PC-9 (cell line): ENCODE measurements at regions not wholly inside any gene's neighbourhood (a gene's known extent, or its start where the extent isn't known, plus 50 kb on each side); places are given as distances from the start of the nearest gene placed in this dataset.

Experiments used
- BruUV-seq: library from RNA; stranded (reverse); fragments of 400-500 nt; replicated peaks from 2 replicates; lab custom pipeline; 2021; lab: Mats Ljungman, UMichigan
- CTCF ChIA-PET: fragments of 300-600 bp; sonication (Branson Sonifier 250); formaldehyde crosslinking; loops from one replicate; lab custom pipeline; 2022; ENCODE audit warnings: antibody characterized with exemption; lab: Charles Lee
- POLR2A ChIA-PET: fragments of 300-600 bp; sonication (Branson Sonifier 250); formaldehyde crosslinking; loops from one replicate; lab custom pipeline; 2022; ENCODE audit warnings: antibody characterized with exemption; ENCODE audit not compliant: unreplicated experiment; lab: Charles Lee
- DNase-seq, 2 experiments: peaks; one replicate each; pipeline versions ENCODE4 v3.0.0 to v3.0.0-alpha.2; 2015 to 2022; ENCODE audit warnings: mixed read lengths in 1 of 2
- H2AFZ ChIP-seq: fragments of 200-600 bp; sonication (generic); 2 replicates; pipeline ENCODE4 v1.8.1; 2017; ENCODE audit warnings: antibody characterized with exemption
- H3F3A ChIP-seq: fragments of 200-600 bp; sonication (generic); 2 replicates; pipeline ENCODE4 v1.8.1; 2017; ENCODE audit warnings: antibody characterized with exemption, mild to moderate bottlenecking, low read depth; ENCODE audit not compliant: insufficient read depth
- H3K27ac ChIP-seq: fragments of 200-600 bp; sonication (generic); 2 replicates; pipeline ENCODE4 v1.6.1; 2016; ENCODE audit warnings: mixed run types
- H3K27me3 ChIP-seq: fragments of 200-600 bp; sonication (generic); 2 replicates; pipeline ENCODE4 v1.6.1; 2016; ENCODE audit warnings: low read depth, mixed run types; ENCODE audit not compliant: insufficient read depth
- H3K36me3 ChIP-seq: fragments of 200-600 bp; sonication (generic); 2 replicates; pipeline ENCODE4 v1.6.1; 2016; ENCODE audit warnings: low read depth, mixed run types
- H3K4me1 ChIP-seq: fragments of 200-600 bp; sonication (generic); replicated peaks from 2 replicates; pipeline ENCODE4 v1.6.1; 2016; ENCODE audit warnings: mixed run types; ENCODE audit not compliant: insufficient read depth
- H3K4me2 ChIP-seq: fragments of 200-600 bp; sonication (generic); 2 replicates; pipeline ENCODE4 v1.6.1; 2017; ENCODE audit warnings: mixed run types
- H3K4me3 ChIP-seq: fragments of 200-600 bp; sonication (generic); 2 replicates; pipeline ENCODE4 v1.6.1; 2016; ENCODE audit warnings: mixed run types
- H3K79me2 ChIP-seq: fragments of 200-600 bp; sonication (generic); 2 replicates; pipeline ENCODE4 v1.6.1; 2017; ENCODE audit warnings: low read depth, mixed run types
- H3K9me2 ChIP-seq: fragments of 200-600 bp; sonication (generic); 2 replicates; pipeline ENCODE4 v1.8.1; 2017; ENCODE audit warnings: mild to moderate bottlenecking; ENCODE audit not compliant: insufficient read depth
- H3K9me3 ChIP-seq: fragments of 200-600 bp; sonication (generic); 2 replicates; pipeline ENCODE4 v1.8.1; 2016; ENCODE audit warnings: low read depth; ENCODE audit not compliant: insufficient read depth
- H4K20me1 ChIP-seq: fragments of 200-600 bp; sonication (generic); 2 replicates; pipeline ENCODE4 v1.8.1; 2017; ENCODE audit not compliant: insufficient read depth
- EZH2 ChIP-seq: fragments of 200-600 bp; sonication (generic); IDR thresholded peaks from 2 replicates; pipeline ENCODE4 v1.8.0; 2017; ENCODE audit warnings: antibody characterized with exemption, low read depth
- intact Hi-C: fragments of 100-400 bp; cut with micrococcal nuclease; formaldehyde crosslinking; loops from one replicate; pipeline ENCODE4 v1.10.0; 2022; ENCODE audit not compliant: unreplicated experiment
- TF ChIP-seq, protein P1 (sequence below): fragments of 200-600 bp; sonication (generic); conservative IDR thresholded peaks from 2 replicates; pipeline ENCODE4 v1.6.1; 2017; ENCODE audit warnings: mixed run types, antibody characterized with exemption, mild to moderate bottlenecking, moderate library complexity

- no peak overlapping the region for H3K27ac ChIP-seq
- H2AFZ ChIP-seq = no peak overlapping the region
- H3K4me1 ChIP-seq = no peaks in the 10 kb centered on the region
- no peaks in the 10 kb centered on the region for H3K27me3 ChIP-seq
- H3K4me3 ChIP-seq = no peak overlapping the region
- intact Hi-C loops = no loop called here
- no peaks in the 10 kb centered on the region for H3K36me3 ChIP-seq
- ChIA-PET CTCF (no interaction called here), POLR2A (no interaction called here)
- H3K4me2 ChIP-seq = no peak overlapping the region
- no TSS peak for BruUV-seq
- H3K9me3 ChIP-seq = no peaks in the 10 kb centered on the region
- no peaks in the 10 kb centered on the region for H4K20me1 ChIP-seq
- TF ChIP-seq, protein P1, sequence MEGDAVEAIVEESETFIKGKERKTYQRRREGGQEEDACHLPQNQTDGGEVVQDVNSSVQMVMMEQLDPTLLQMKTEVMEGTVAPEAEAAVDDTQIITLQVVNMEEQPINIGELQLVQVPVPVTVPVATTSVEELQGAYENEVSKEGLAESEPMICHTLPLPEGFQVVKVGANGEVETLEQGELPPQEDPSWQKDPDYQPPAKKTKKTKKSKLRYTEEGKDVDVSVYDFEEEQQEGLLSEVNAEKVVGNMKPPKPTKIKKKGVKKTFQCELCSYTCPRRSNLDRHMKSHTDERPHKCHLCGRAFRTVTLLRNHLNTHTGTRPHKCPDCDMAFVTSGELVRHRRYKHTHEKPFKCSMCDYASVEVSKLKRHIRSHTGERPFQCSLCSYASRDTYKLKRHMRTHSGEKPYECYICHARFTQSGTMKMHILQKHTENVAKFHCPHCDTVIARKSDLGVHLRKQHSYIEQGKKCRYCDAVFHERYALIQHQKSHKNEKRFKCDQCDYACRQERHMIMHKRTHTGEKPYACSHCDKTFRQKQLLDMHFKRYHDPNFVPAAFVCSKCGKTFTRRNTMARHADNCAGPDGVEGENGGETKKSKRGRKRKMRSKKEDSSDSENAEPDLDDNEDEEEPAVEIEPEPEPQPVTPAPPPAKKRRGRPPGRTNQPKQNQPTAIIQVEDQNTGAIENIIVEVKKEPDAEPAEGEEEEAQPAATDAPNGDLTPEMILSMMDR = no peak
- TF ChIP-seq EZH2 = no peak
- DNase-seq = no peak
- no peaks in the 10 kb centered on the region for H3K9me2 ChIP-seq
- H3F3A ChIP-seq = no peaks in the 10 kb centered on the region
- no peaks in the 10 kb centered on the region for H3K79me2 ChIP-seq
Observed at GRCh38 chr2:167855211-167855610, 392.2 kb downstream of the STK39 start.

GRCh38 chr2:167853717-167854116, 393.7 kb downstream of the STK39 start:
- TF ChIP-seq EZH2 = no peak
- TF ChIP-seq, protein P1 = no peak
- Histone ChIP-seq H3K4me2 (no peak overlapping the region), H3K9me3 (no peaks in the 10 kb centered on the region), H3K9me2 (no peaks in the 10 kb centered on the region), H2AFZ (no peak overlapping the region), H3K4me3 (no peak overlapping the region), H3K79me2 (no peaks in the 10 kb centered on the region), H3K36me3 (no peaks in the 10 kb centered on the region), H3F3A (no peaks in the 10 kb centered on the region), H3K27me3 (no peaks in the 10 kb centered on the region), H3K27ac (no peak overlapping the region), H3K4me1 (no peaks in the 10 kb centered on the region), H4K20me1 (no peaks in the 10 kb centered on the region)
- DNase-seq = no peak
- ChIA-PET CTCF (no interaction called here), POLR2A (no interaction called here)
- intact Hi-C loops = no loop called here
- no TSS peak for BruUV-seq

GRCh38 chr2:167851876-167852275, 395.5 kb downstream of the STK39 start:
- no TSS peak for BruUV-seq
- Histone ChIP-seq H2AFZ (no peak overlapping the region), H3K4me3 (no peak overlapping the region), H3K9me3 (no peaks in the 10 kb centered on the region), H3K27me3 (no peaks in the 10 kb centered on the region), H4K20me1 (no peaks in the 10 kb centered on the region), H3K79me2 (no peaks in the 10 kb centered on the region), H3K36me3 (no peaks in the 10 kb centered on the region), H3K9me2 (no peaks in the 10 kb centered on the region), H3K4me1 (no peaks in the 10 kb centered on the region), H3K4me2 (no peak overlapping the region), H3F3A (no peaks in the 10 kb centered on the region), H3K27ac (no peak overlapping the region)
- no peak for DNase-seq
- TF ChIP-seq, protein P1 = no peak
- TF ChIP-seq EZH2 = no peak
- POLR2A ChIA-PET = no interaction called here
- CTCF ChIA-PET = no interaction called here
- intact Hi-C loops = no loop called here
